H1 (cell line): ENCODE measurements at regions not wholly inside any gene's neighbourhood (a gene's known extent, or its start where the extent isn't known, plus 50 kb on each side); places are given as distances from the start of the nearest gene placed in this dataset.
A peak's percentile ranks its signal among the peaks of the same experiment; 100 is the strongest.

Source experiments
- CTCF ChIA-PET: fragments of 300-600 bp; sonication (Branson Sonifier 250); formaldehyde crosslinking; loops from one replicate; lab custom pipeline; 2021; ENCODE audit not compliant: partially characterized antibody; lab: Charles Lee
- POLR2A ChIA-PET: fragments of 300-600 bp; sonication (Branson Sonifier 250); formaldehyde crosslinking; loops from one replicate; lab custom pipeline; 2021; ENCODE audit warnings: inconsistent platforms; ENCODE audit not compliant: partially characterized antibody; lab: Charles Lee
- DNase-seq, 2 experiments: peaks; one replicate each; pipeline versions ENCODE4 v3.0.0 to v3.0.0-alpha.2; 2010 to 2022; ENCODE audit warnings: low spot score in 2 of 2, low read depth in 1 of 2, mixed read lengths in 1 of 2
- FAIRE-seq: peaks from 2 replicates; lab custom pipeline; 2011; peaks lifted over from hg19 to GRCh38; lab: Jason Lieb, UNC
- H2AFZ ChIP-seq: 2 replicates; pipeline ENCODE4 v1.8.1; 2012; ENCODE audit warnings: low read length, inconsistent platforms
- H2AK5ac ChIP-seq: 2 replicates; pipeline ENCODE4 v1.6.1; 2013; ENCODE audit warnings: low read depth, low read length
- H2BK120ac ChIP-seq: replicated peaks from 2 replicates; pipeline ENCODE3; 2013; ENCODE audit warnings: low read depth, low read length, inconsistent platforms
- H2BK12ac ChIP-seq: 2 replicates; pipeline ENCODE4 v1.6.1; 2013; ENCODE audit warnings: low read depth, low read length
- H2BK15ac ChIP-seq: 2 replicates; pipeline ENCODE4 v1.6.1; 2013; ENCODE audit warnings: low read length
- H2BK20ac ChIP-seq: 2 replicates; pipeline ENCODE4 v1.6.1; 2013; ENCODE audit warnings: low read length
- H2BK5ac ChIP-seq: 2 replicates; pipeline ENCODE4 v1.6.1; 2013; ENCODE audit warnings: low read depth, low read length
- H3K14ac ChIP-seq: 2 replicates; pipeline ENCODE4 v1.6.1; 2013; ENCODE audit warnings: inconsistent platforms; ENCODE audit not compliant: insufficient read length
- H3K18ac ChIP-seq: 2 replicates; pipeline ENCODE4 v1.6.1; 2013; ENCODE audit warnings: low read length; ENCODE audit errors: extremely low read depth
- H3K23ac ChIP-seq: 2 replicates; pipeline ENCODE4 v1.6.1; 2013; ENCODE audit warnings: inconsistent platforms; ENCODE audit not compliant: insufficient read length
- H3K23me2 ChIP-seq: 2 replicates; pipeline ENCODE4 v1.6.1; 2013; ENCODE audit warnings: low read depth, low read length
- H3K27ac ChIP-seq: 2 replicates; pipeline ENCODE4 v1.6.1; 2011; ENCODE audit warnings: low read depth, low read length, inconsistent platforms
- H3K27me3 ChIP-seq, 4 experiments: replicated peaks in 1 of 4; 1 replicate in 1 of 4; 2 replicates in 3 of 4; pipeline versions ENCODE4 v1.6.1 to v1.8.1; 2011 to 2013; ENCODE audit warnings: low read length in 3 of 4, mild to moderate bottlenecking in 3 of 4, inconsistent platforms in 2 of 4, mixed read lengths in 2 of 4, moderate library complexity in 1 of 4; ENCODE audit not compliant: control insufficient read depth in 3 of 4, insufficient read depth in 3 of 4; ENCODE audit errors: extremely low read depth in 1 of 4
- H3K36me3 ChIP-seq, 4 experiments: 2 replicates each; pipeline versions ENCODE4 v1.6.1 to v1.8.1; 2011 to 2013; ENCODE audit warnings: mild to moderate bottlenecking in 4 of 4, low read length in 3 of 4, moderate library complexity in 2 of 4, control low read depth in 1 of 4, inconsistent platforms in 1 of 4; ENCODE audit not compliant: insufficient read depth in 4 of 4, control insufficient read depth in 2 of 4
- H3K4ac ChIP-seq: replicated peaks from 2 replicates; pipeline ENCODE3; 2013; ENCODE audit warnings: low read length, low read depth, mixed read lengths, inconsistent platforms; ENCODE audit not compliant: insufficient read length
- H3K4me1 ChIP-seq, 4 experiments: replicated peaks in 1 of 4; 1 replicate in 1 of 4; 2 replicates in 3 of 4; pipeline versions ENCODE4 v1.6.1 to v1.8.1; 2011 to 2013; ENCODE audit warnings: low read length in 3 of 4, inconsistent platforms in 2 of 4, mixed read lengths in 1 of 4; ENCODE audit not compliant: insufficient read depth in 4 of 4, control insufficient read depth in 3 of 4
- H3K4me2 ChIP-seq, 2 experiments: 2 replicates each; pipeline versions ENCODE4 v1.6.1 to v1.8.1; 2011 to 2013; ENCODE audit warnings: low read depth in 2 of 2, low read length in 2 of 2, control low read depth in 1 of 2, inconsistent platforms in 1 of 2, mild to moderate bottlenecking in 1 of 2; ENCODE audit not compliant: insufficient read depth in 1 of 2
- H3K4me3 ChIP-seq, 4 experiments: fragments of 200-600, 300-600 bp in 1 of 4; sonication (generic), shearing (Covaris generic), sonication (Bioruptor Twin) in 1 of 4; 2 replicates each; pipeline versions ENCODE4 v1.5.1 to v1.8.1; 2011 to 2016; ENCODE audit warnings: low read length in 4 of 4, low read depth in 3 of 4, control low read depth in 2 of 4, inconsistent platforms in 2 of 4, mild to moderate bottlenecking in 2 of 4, mixed read lengths in 1 of 4, moderate library complexity in 1 of 4; ENCODE audit not compliant: insufficient read depth in 2 of 4; ENCODE audit errors: extremely low read depth in 1 of 4
- H3K56ac ChIP-seq: replicated peaks from 2 replicates; pipeline ENCODE3; 2013; ENCODE audit warnings: low read depth, mild to moderate bottlenecking, mixed read lengths, low read length, inconsistent platforms; ENCODE audit not compliant: insufficient read length
- H3K79me1 ChIP-seq: 2 replicates; pipeline ENCODE4 v1.6.1; 2013; ENCODE audit warnings: low read depth, low read length, control low read depth
- H3K79me2 ChIP-seq, 2 experiments: 2 replicates each; pipeline versions ENCODE4 v1.6.1 to v1.8.1; 2012 to 2013; ENCODE audit warnings: low read length in 2 of 2, mild to moderate bottlenecking in 2 of 2, inconsistent platforms in 1 of 2; ENCODE audit not compliant: insufficient read depth in 2 of 2, control insufficient read depth in 1 of 2
- H3K9ac ChIP-seq, 4 experiments: replicated peaks in 1 of 4; 1 replicate in 1 of 4; 2 replicates in 3 of 4; pipeline versions ENCODE4 v1.6.1 to v1.8.1; 2011 to 2013; ENCODE audit warnings: low read depth in 3 of 4, low read length in 3 of 4, control low read depth in 2 of 4, mild to moderate bottlenecking in 2 of 4, moderate library complexity in 2 of 4, inconsistent platforms in 1 of 4; ENCODE audit errors: extremely low read depth in 1 of 4
- H3K9me3 ChIP-seq, 2 experiments: 2 replicates each; pipeline versions ENCODE4 v1.6.1 to v1.8.1; 2012 to 2013; ENCODE audit warnings: mild to moderate bottlenecking in 2 of 2, moderate library complexity in 2 of 2, control low read depth in 1 of 2, inconsistent platforms in 1 of 2, low read depth in 1 of 2, low read length in 1 of 2, mixed read lengths in 1 of 2; ENCODE audit not compliant: insufficient read depth in 2 of 2
- H4K20me1 ChIP-seq, 2 experiments: replicated peaks in 1 of 2; 2 replicates each; pipeline versions ENCODE3 to v1.8.1; 2011 to 2013; ENCODE audit warnings: inconsistent platforms in 2 of 2, low read length in 2 of 2, mild to moderate bottlenecking in 1 of 2; ENCODE audit not compliant: insufficient read depth in 2 of 2, control insufficient read depth in 1 of 2
- H4K5ac ChIP-seq: 2 replicates; pipeline ENCODE4 v1.6.1; 2013; ENCODE audit warnings: low read length, low read depth, mixed read lengths, inconsistent platforms; ENCODE audit not compliant: insufficient read length
- H4K8ac ChIP-seq: 2 replicates; pipeline ENCODE4 v1.8.0; 2013; ENCODE audit warnings: mild to moderate bottlenecking, moderate library complexity, low read length, inconsistent platforms; ENCODE audit not compliant: insufficient read depth; ENCODE audit errors: extremely low read depth
- H4K91ac ChIP-seq: replicated peaks from 2 replicates; pipeline ENCODE3; 2013; ENCODE audit warnings: low read length, mixed read lengths, inconsistent platforms; ENCODE audit not compliant: insufficient read length
- BCL11A ChIP-seq, 2 experiments: IDR thresholded peaks; one replicate each; pipeline ENCODE4 v1.6.1; 2011; ENCODE audit warnings: low read depth in 2 of 2, low read length in 2 of 2, mild to moderate bottlenecking in 2 of 2
- BRCA1 ChIP-seq: IDR thresholded peaks from 2 replicates; pipeline ENCODE4 v1.6.1; 2012; ENCODE audit warnings: low read depth, low read length, improper control_type of control experiment
- CHD1 ChIP-seq: IDR thresholded peaks from 2 replicates; pipeline ENCODE4 v1.6.1; 2012; ENCODE audit warnings: low read depth, low read length, improper control_type of control experiment
- EP300 ChIP-seq, 2 experiments: IDR thresholded peaks; 1 replicate in 1 of 2; 2 replicates in 1 of 2; pipeline ENCODE4 v1.6.1; 2011 to 2012; ENCODE audit warnings: low read depth in 2 of 2, low read length in 2 of 2, mild to moderate bottlenecking in 2 of 2, borderline replicate concordance in 1 of 2, inconsistent platforms in 1 of 2, moderate library complexity in 1 of 2
- HDAC2 ChIP-seq, 2 experiments: fragments of 300-600 bp in 1 of 2; sonication (generic) in 1 of 2; IDR thresholded peaks; 2 replicates each; pipeline ENCODE4 v1.6.1; 2011 to 2012; ENCODE audit warnings: low read depth in 2 of 2, low read length in 2 of 2, mild to moderate bottlenecking in 2 of 2, moderate library complexity in 2 of 2, borderline replicate concordance in 1 of 2, inconsistent platforms in 1 of 2
- KDM1A ChIP-seq: fragments of 200-600, 300-600 bp; sonication (generic); IDR thresholded peaks from 2 replicates; pipeline ENCODE4 v1.7.1; 2016; ENCODE audit warnings: mild to moderate bottlenecking, low read length, borderline replicate concordance
- KDM4A ChIP-seq: IDR thresholded peaks from one replicate; pipeline ENCODE4 v1.7.1; 2012; ENCODE audit warnings: low read depth, mild to moderate bottlenecking, moderate library complexity, low read length, inconsistent platforms; ENCODE audit not compliant: severe bottlenecking
- MAFK ChIP-seq: IDR thresholded peaks from 2 replicates; pipeline ENCODE4 v1.6.1; 2012; ENCODE audit warnings: low read depth, mild to moderate bottlenecking, improper control_type of control experiment, low read length
- NRF1 ChIP-seq: IDR thresholded peaks from 2 replicates; pipeline ENCODE4 v1.6.1; 2011; ENCODE audit warnings: mild to moderate bottlenecking, low read depth, low read length, improper control_type of control experiment
- SAP30 ChIP-seq: fragments of 300-600 bp; sonication (generic); IDR thresholded peaks from 2 replicates; pipeline ENCODE4 v1.7.1; 2012; ENCODE audit warnings: low read length, moderate library complexity, mild to moderate bottlenecking, inconsistent platforms; ENCODE audit not compliant: insufficient read depth, insufficient replicate concordance
- SUZ12 ChIP-seq: fragments of 200-600 bp; sonication (generic); IDR thresholded peaks from 2 replicates; pipeline ENCODE4 v1.6.1; 2012; ENCODE audit warnings: mild to moderate bottlenecking, inconsistent platforms, low read length, moderate library complexity, mixed read lengths
- YY1 ChIP-seq: IDR thresholded peaks from 2 replicates; pipeline ENCODE4 v1.6.1; 2011; ENCODE audit warnings: low read depth, mild to moderate bottlenecking, low read length
- WGBS, 2 experiments: shearing (Covaris generic) in 1 of 2; methylation state at CpG; one replicate each; pipeline versions ENCODE4 v1.1.6 to v1.1.7; 2013 to 2015; ENCODE audit warnings: low lambda C conversion rate in 2 of 2, mixed read lengths in 2 of 2, inconsistent platforms in 1 of 2, low coverage in 1 of 2, missing lambda C conversion rate in 1 of 2; ENCODE audit not compliant: insufficient replicate concordance in 2 of 2, insufficient coverage in 1 of 2, insufficient read length in 1 of 2; ENCODE audit errors: extremely low coverage in 1 of 2, missing lambda C conversion rate in 1 of 2; 5-methylcytosine and 5-hydroxymethylcytosine counted together
- TF ChIP-seq, protein P1 (sequence below): IDR thresholded peaks from 2 replicates; pipeline ENCODE4 v1.6.1; 2012; ENCODE audit warnings: low read length, inconsistent platforms

- Histone ChIP-seq H3K36me3 (no peaks in the 10 kb centered on the region), H3K56ac (no peak overlapping the region), H3K27ac (no peak overlapping the region), H2AK5ac (no peak overlapping the region), H3K23ac (no peak overlapping the region), H3K4me1 (no peaks in the 10 kb centered on the region; a peak in 1 of 7 replicates), H2BK15ac (no peak overlapping the region), H3K23me2 (no peaks in the 10 kb centered on the region), H3K18ac (no peak overlapping the region), H4K91ac (no peak overlapping the region), H3K79me1 (no peaks in the 10 kb centered on the region), H3K9me3 (no peaks in the 10 kb centered on the region), H4K8ac (no peak overlapping the region), H4K20me1 (no peaks in the 10 kb centered on the region), H3K4me2 (no peak overlapping the region), H2BK5ac (no peak overlapping the region), H2BK120ac (no peak overlapping the region), H3K9ac (no peak overlapping the region), H3K4me3 (no peak overlapping the region), H3K14ac (no peak overlapping the region), H2BK12ac (no peak overlapping the region), H2AFZ (0 out of 2 replicates have a peak overlapping the region, but pooled peaks have one; percentile 53), H3K4ac (no peak overlapping the region), H2BK20ac (no peak overlapping the region), H3K27me3 (peaks cover 0 to 1% (median 0%) of the 10 kb centered on the region in 4 experiments; a peak in 1 of 7 replicates), H3K79me2 (no peaks in the 10 kb centered on the region), H4K5ac (no peak overlapping the region)
- WGBS, 2 experiments, result 92% methylated on average over 4 of the region's 4 CpGs; no CpG with 5 or more reads in 1 of the 2 experiments
- TF ChIP-seq, protein P1, sequence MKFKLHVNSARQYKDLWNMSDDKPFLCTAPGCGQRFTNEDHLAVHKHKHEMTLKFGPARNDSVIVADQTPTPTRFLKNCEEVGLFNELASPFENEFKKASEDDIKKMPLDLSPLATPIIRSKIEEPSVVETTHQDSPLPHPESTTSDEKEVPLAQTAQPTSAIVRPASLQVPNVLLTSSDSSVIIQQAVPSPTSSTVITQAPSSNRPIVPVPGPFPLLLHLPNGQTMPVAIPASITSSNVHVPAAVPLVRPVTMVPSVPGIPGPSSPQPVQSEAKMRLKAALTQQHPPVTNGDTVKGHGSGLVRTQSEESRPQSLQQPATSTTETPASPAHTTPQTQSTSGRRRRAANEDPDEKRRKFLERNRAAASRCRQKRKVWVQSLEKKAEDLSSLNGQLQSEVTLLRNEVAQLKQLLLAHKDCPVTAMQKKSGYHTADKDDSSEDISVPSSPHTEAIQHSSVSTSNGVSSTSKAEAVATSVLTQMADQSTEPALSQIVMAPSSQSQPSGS, result no peak
- TF ChIP-seq SAP30 (no peak), HDAC2 (IDR thresholded peaks at IDR 0.05; ENCODE audit: borderline replicate concordance in 1 of 2, low read depth in 2 of 2, low read length in 2 of 2) (no peak), KDM4A (no peak), BCL11A (IDR thresholded peaks at IDR 0.05; ENCODE audit: low read depth in 2 of 2, low read length in 2 of 2) (no peak), EP300 (IDR thresholded peaks at IDR 0.05; ENCODE audit: borderline replicate concordance in 1 of 2, low read depth in 2 of 2, low read length in 2 of 2) (no peak), CHD1 (no peak), MAFK (no peak), NRF1 (no peak), KDM1A (no peak), BRCA1 (no peak), YY1 (no peak), SUZ12 (no peak)
- no peak for FAIRE-seq
- CTCF ChIA-PET, result no interaction called here
- no peak for DNase-seq
- POLR2A ChIA-PET, result no interaction called here
Measured at GRCh38 chr3:164641071-164641470, 437.2 kb downstream of the SI start.
